ENCODE measurements at regions not wholly inside any gene's neighbourhood (a gene's known extent, or its start where the extent isn't known, plus 50 kb on each side); places are given as distances from the start of the nearest gene placed in this dataset.

GRCh38 chr10:107540981-107541380 is 376.5 kb upstream of the SORCS1 start:
- intact Hi-C loops (cut with micrococcal nuclease; ENCODE audit: unreplicated experiment), result no loop called here
- no peaks in the 10 kb centered on the region for H3K9me2 ChIP-seq (ENCODE audit: insufficient read depth, low read length)
- ChIA-PET POLR2A (no interaction called here), CTCF (ENCODE audit: unreplicated experiment) (no interaction called here)
- no peak overlapping the region for H2AFZ ChIP-seq (ENCODE audit: low read length)
- H3K27ac ChIP-seq (ENCODE audit: low read depth, low read length, poor library complexity, severe bottlenecking), result no peak overlapping the region
- H3K4me2 ChIP-seq (ENCODE audit: low read length), result no peak overlapping the region
- no TSS peak for BruUV-seq (replicated peaks)
- no peaks in the 10 kb centered on the region for H3K79me2 ChIP-seq (ENCODE audit: insufficient read depth, low read depth, low read length)
- DNase-seq (ENCODE audit: low spot score), result no peak
- H3K4me1 ChIP-seq (ENCODE audit: insufficient read depth, low read length, poor library complexity, severe bottlenecking), result no peaks in the 10 kb centered on the region
- no peak for TF ChIP-seq CTCF (conservative IDR thresholded peaks at IDR 0.05; ENCODE audit: low read length)
- TF ChIP-seq EZH2phosphoT487 (IDR thresholded peaks at IDR 0.05; ENCODE audit: borderline replicate concordance, low read depth, low read length), result no peak
- H3K36me3 ChIP-seq (ENCODE audit: insufficient read depth, low read length), result no peaks in the 10 kb centered on the region
- no peak overlapping the region for H3K4me3 ChIP-seq (ENCODE audit: low read depth, low read length, poor library complexity, severe bottlenecking)
- no peaks in the 10 kb centered on the region for H4K20me1 ChIP-seq (ENCODE audit: insufficient read depth, low read length)
- H3K9me3 ChIP-seq (ENCODE audit: low read length), result no peaks in the 10 kb centered on the region

DNA sequence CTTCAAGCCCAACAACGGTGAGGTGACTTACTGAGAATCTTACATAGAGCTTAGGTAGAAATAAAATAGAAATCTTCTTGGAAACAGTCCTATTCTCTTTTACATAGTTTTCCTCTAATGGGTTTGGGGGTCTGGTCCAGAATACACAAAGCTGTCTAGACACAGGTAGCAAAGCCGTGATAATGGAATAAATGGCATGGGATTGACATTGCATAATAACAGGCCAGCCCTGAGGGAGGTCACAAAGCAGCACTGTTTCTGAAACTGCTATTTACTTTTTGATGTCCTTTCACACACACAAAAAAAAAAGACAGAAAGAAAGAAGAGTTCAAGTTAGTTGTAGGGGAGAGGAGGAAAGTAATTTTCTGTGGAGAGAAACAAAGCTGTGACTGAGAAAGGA is 364.8 kb upstream of the SORCS1 start:
- TF ChIP-seq CTCF (conservative IDR thresholded peaks at IDR 0.05; ENCODE audit: low read length), result no peak
- TF ChIP-seq EZH2phosphoT487 (IDR thresholded peaks at IDR 0.05; ENCODE audit: borderline replicate concordance, low read depth, low read length), result no peak

GRCh38 chr10:107520348-107520747 is 355.8 kb upstream of the SORCS1 start:
- Histone ChIP-seq H3K4me3 (ENCODE audit: low read depth, low read length, poor library complexity, severe bottlenecking) (no peak overlapping the region), H3K9me3 (ENCODE audit: low read length) (no peaks in the 10 kb centered on the region), H3K9me2 (ENCODE audit: insufficient read depth, low read length) (no peaks in the 10 kb centered on the region), H4K20me1 (ENCODE audit: insufficient read depth, low read length) (no peaks in the 10 kb centered on the region), H3K27ac (ENCODE audit: low read depth, low read length, poor library complexity, severe bottlenecking) (no peak overlapping the region), H3K4me2 (ENCODE audit: low read length) (no peak overlapping the region), H3K4me1 (ENCODE audit: insufficient read depth, low read length, poor library complexity, severe bottlenecking) (no peaks in the 10 kb centered on the region), H3K79me2 (ENCODE audit: insufficient read depth, low read depth, low read length) (no peaks in the 10 kb centered on the region), H3K36me3 (ENCODE audit: insufficient read depth, low read length) (no peaks in the 10 kb centered on the region), H2AFZ (ENCODE audit: low read length) (no peak overlapping the region)
- DNase-seq (ENCODE audit: low spot score), result no peak
- ChIA-PET CTCF (ENCODE audit: unreplicated experiment) (no interaction called here), POLR2A (interaction anchor here (0.6 to 0.8 kb wide), 2 partner anchors 28 to 63 kb away, joined by 3 read pairs; no protein-coding TSS in a partner anchor)
- TF ChIP-seq CTCF (conservative IDR thresholded peaks at IDR 0.05; ENCODE audit: low read length), result no peak
- intact Hi-C loops (cut with micrococcal nuclease; ENCODE audit: unreplicated experiment), result no loop called here
- no TSS peak for BruUV-seq (replicated peaks)

More for the DNA sequence above, 364.8 kb upstream of the SORCS1 start:
- H3K4me1 ChIP-seq (ENCODE audit: insufficient read depth, low read length, poor library complexity, severe bottlenecking), result no peaks in the 10 kb centered on the region
- POLR2A ChIA-PET, result interaction anchor here (1.1 kb wide), 1 partner anchor 22 kb away, joined by 3 read pairs; no protein-coding TSS in a partner anchor
- no peak for DNase-seq (ENCODE audit: low spot score)
- intact Hi-C loops (cut with micrococcal nuclease; ENCODE audit: unreplicated experiment), result no loop called here
- H3K79me2 ChIP-seq (ENCODE audit: insufficient read depth, low read depth, low read length), result no peaks in the 10 kb centered on the region
- BruUV-seq (replicated peaks), result no TSS peak
- no peak overlapping the region for H3K27ac ChIP-seq (ENCODE audit: low read depth, low read length, poor library complexity, severe bottlenecking)
- H2AFZ ChIP-seq (ENCODE audit: low read length), result no peak overlapping the region
- CTCF ChIA-PET (ENCODE audit: unreplicated experiment), result no interaction called here
- no peaks in the 10 kb centered on the region for H3K9me3 ChIP-seq (ENCODE audit: low read length)
- H3K4me3 ChIP-seq (ENCODE audit: low read depth, low read length, poor library complexity, severe bottlenecking), result no peak overlapping the region
- H4K20me1 ChIP-seq (ENCODE audit: insufficient read depth, low read length), result no peaks in the 10 kb centered on the region
- no peak overlapping the region for H3K4me2 ChIP-seq (ENCODE audit: low read length)
- no peaks in the 10 kb centered on the region for H3K9me2 ChIP-seq (ENCODE audit: insufficient read depth, low read length)
- H3K36me3 ChIP-seq (ENCODE audit: insufficient read depth, low read length), result no peaks in the 10 kb centered on the region

All from OCI-LY7 (cell line).